GM23338 (cell line): ENCODE measurements at regions not wholly inside any gene's neighbourhood (a gene's known extent, or its start where the extent isn't known, plus 50 kb on each side); places are given as distances from the start of the nearest gene placed in this dataset.
A peak's percentile ranks its signal among the peaks of the same experiment; 100 is the strongest.

Experiments used
- ATAC-seq: fragments of 200-7000 bp; cut with Tn5 transposase; 3 replicates; pipeline ENCODE4 v1.9.1; 2020
- DNase-seq: peaks from one replicate; pipeline ENCODE4 v3.0.0-alpha.2; 2015; ENCODE audit warnings: low spot score
- H2AFZ ChIP-seq: fragments of 200-600 bp; sonication (generic); 2 replicates; pipeline ENCODE4 v1.8.0; 2016; ENCODE audit warnings: antibody characterized with exemption, mild to moderate bottlenecking, moderate library complexity
- H3F3A ChIP-seq: fragments of 200-600 bp; sonication (generic); replicated peaks from 2 replicates; pipeline ENCODE4 v1.8.0; 2017; ENCODE audit warnings: antibody characterized with exemption, mixed run types, low read depth
- H3K27ac ChIP-seq: fragments of 200-600 bp; sonication (generic); 2 replicates; pipeline ENCODE4 v1.6.1; 2016; ENCODE audit warnings: low read depth
- H3K27me3 ChIP-seq: fragments of 200-600 bp; sonication (generic); 2 replicates; pipeline ENCODE4 v1.8.0; 2016; ENCODE audit warnings: mild to moderate bottlenecking, mixed run types, moderate library complexity; ENCODE audit not compliant: insufficient read depth
- H3K36me3 ChIP-seq: fragments of 200-600 bp; sonication (generic); 2 replicates; pipeline ENCODE4 v1.8.0; 2016; ENCODE audit warnings: mild to moderate bottlenecking; ENCODE audit not compliant: insufficient read depth
- H3K4me1 ChIP-seq: fragments of 200-600 bp; sonication (generic); 2 replicates; pipeline ENCODE4 v1.8.0; 2016; ENCODE audit warnings: mild to moderate bottlenecking, moderate library complexity; ENCODE audit not compliant: insufficient read depth
- H3K4me2 ChIP-seq: fragments of 200-600 bp; sonication (generic); 2 replicates; pipeline ENCODE4 v1.7.1; 2017; ENCODE audit warnings: mixed run types
- H3K4me3 ChIP-seq: fragments of 200-600 bp; sonication (generic); 2 replicates; pipeline ENCODE4 v1.6.1; 2016; ENCODE audit warnings: mixed run types
- H3K79me2 ChIP-seq: fragments of 200-600 bp; sonication (generic); replicated peaks from 2 replicates; pipeline ENCODE4 v1.8.0; 2017; ENCODE audit warnings: mild to moderate bottlenecking; ENCODE audit not compliant: insufficient read depth
- H3K9me2 ChIP-seq: fragments of 200-600 bp; sonication (generic); 2 replicates; pipeline ENCODE4 v1.8.0; 2017; ENCODE audit not compliant: insufficient read depth
- H4K20me1 ChIP-seq: fragments of 200-600 bp; sonication (generic); replicated peaks from 2 replicates; pipeline ENCODE4 v1.8.0; 2017; ENCODE audit warnings: mild to moderate bottlenecking; ENCODE audit not compliant: insufficient read depth
- H3K27ac Mint-ChIP-seq: 2 replicates; pipeline ENCODE4 v1.8.0; 2020; ENCODE audit warnings: inconsistent platforms, mild to moderate bottlenecking, moderate library complexity, mixed read lengths
- H3K27me3 Mint-ChIP-seq: 3 replicates; pipeline ENCODE4 v1.8.0; 2022; ENCODE audit warnings: low read depth, mild to moderate bottlenecking, moderate library complexity, mixed read lengths, inconsistent platforms; ENCODE audit not compliant: insufficient read depth, poor library complexity
- H3K36me3 Mint-ChIP-seq: 3 replicates; pipeline ENCODE4 v1.8.0; 2021; ENCODE audit warnings: low read depth, mild to moderate bottlenecking, inconsistent platforms, moderate library complexity, mixed read lengths
- H3K4me1 Mint-ChIP-seq: 3 replicates; pipeline ENCODE4 v1.8.0; 2020; ENCODE audit warnings: mild to moderate bottlenecking, inconsistent platforms, mixed read lengths
- H3K4me3 Mint-ChIP-seq: 3 replicates; pipeline ENCODE4 v1.8.0; 2021; ENCODE audit warnings: moderate library complexity, mild to moderate bottlenecking, inconsistent platforms, mixed read lengths
- H3K9me3 Mint-ChIP-seq: 3 replicates; pipeline ENCODE4 v1.8.0; 2020; ENCODE audit warnings: moderate library complexity, mild to moderate bottlenecking, inconsistent platforms, mixed read lengths
- CREB1 ChIP-seq: fragments of 250-450 bp; sonication (Bioruptor Pico); IDR thresholded peaks from 2 replicates; pipeline ENCODE4 v1.5.0; 2020; ENCODE audit warnings: low read depth, mild to moderate bottlenecking, moderate library complexity
- EZH2 ChIP-seq: fragments of 200-600 bp; sonication (generic); IDR thresholded peaks from one replicate; pipeline ENCODE4 v1.8.0; 2017; ENCODE audit warnings: antibody characterized with exemption, mild to moderate bottlenecking, low read depth; ENCODE audit not compliant: unreplicated experiment
- EZH2phosphoT487 ChIP-seq: fragments of 200-600 bp; sonication (generic); IDR thresholded peaks from one replicate; pipeline ENCODE4 v1.8.1; 2018; ENCODE audit warnings: antibody characterized with exemption; ENCODE audit not compliant: unreplicated experiment
- JUNB ChIP-seq: IDR thresholded peaks from one replicate; pipeline ENCODE4 v1.6.1; 2016; ENCODE audit warnings: antibody characterized with exemption; ENCODE audit not compliant: unreplicated experiment
- NANOG ChIP-seq: IDR thresholded peaks from 2 replicates; pipeline ENCODE4 v1.6.1; 2016; ENCODE audit warnings: antibody characterized with exemption, borderline replicate concordance
- POLR2AphosphoS5 ChIP-seq: IDR thresholded peaks from 2 replicates; pipeline ENCODE4 v1.6.1; 2016; ENCODE audit warnings: antibody characterized with exemption, low read depth
- REST ChIP-seq: IDR thresholded peaks from one replicate; pipeline ENCODE4 v1.6.1; 2018; ENCODE audit warnings: antibody characterized with exemption; ENCODE audit not compliant: unreplicated experiment
- STAT1 ChIP-seq: IDR thresholded peaks from one replicate; pipeline ENCODE4 v1.6.1; 2016; ENCODE audit warnings: antibody characterized with exemption; ENCODE audit not compliant: unreplicated experiment
- ZNF114 ChIP-seq: fragments of 250-450 bp; sonication (Bioruptor Pico); IDR thresholded peaks from 2 replicates; pipeline ENCODE4 v1.5.0; 2020; ENCODE audit warnings: mild to moderate bottlenecking, moderate library complexity
- ZNF331 ChIP-seq: fragments of 250-450 bp; sonication (Bioruptor Pico); IDR thresholded peaks from 2 replicates; pipeline ENCODE4 v1.5.0; 2020; ENCODE audit warnings: low read depth, mild to moderate bottlenecking, moderate library complexity
- TF ChIP-seq, protein P1 (sequence below), 2 experiments: fragments of 200-600 bp in 1 of 2; sonication (generic) in 1 of 2; conservative IDR thresholded peaks; 2 replicates each; pipeline versions ENCODE4 v1.5.1 to v1.6.1; 2016 to 2017; ENCODE audit warnings: antibody characterized with exemption in 2 of 2, low read depth in 2 of 2, mild to moderate bottlenecking in 2 of 2, moderate library complexity in 1 of 2
- TF ChIP-seq, protein P2 (sequence below): IDR thresholded peaks from 2 replicates; pipeline ENCODE4 v1.6.1; 2016; ENCODE audit warnings: antibody characterized with exemption

DNA sequence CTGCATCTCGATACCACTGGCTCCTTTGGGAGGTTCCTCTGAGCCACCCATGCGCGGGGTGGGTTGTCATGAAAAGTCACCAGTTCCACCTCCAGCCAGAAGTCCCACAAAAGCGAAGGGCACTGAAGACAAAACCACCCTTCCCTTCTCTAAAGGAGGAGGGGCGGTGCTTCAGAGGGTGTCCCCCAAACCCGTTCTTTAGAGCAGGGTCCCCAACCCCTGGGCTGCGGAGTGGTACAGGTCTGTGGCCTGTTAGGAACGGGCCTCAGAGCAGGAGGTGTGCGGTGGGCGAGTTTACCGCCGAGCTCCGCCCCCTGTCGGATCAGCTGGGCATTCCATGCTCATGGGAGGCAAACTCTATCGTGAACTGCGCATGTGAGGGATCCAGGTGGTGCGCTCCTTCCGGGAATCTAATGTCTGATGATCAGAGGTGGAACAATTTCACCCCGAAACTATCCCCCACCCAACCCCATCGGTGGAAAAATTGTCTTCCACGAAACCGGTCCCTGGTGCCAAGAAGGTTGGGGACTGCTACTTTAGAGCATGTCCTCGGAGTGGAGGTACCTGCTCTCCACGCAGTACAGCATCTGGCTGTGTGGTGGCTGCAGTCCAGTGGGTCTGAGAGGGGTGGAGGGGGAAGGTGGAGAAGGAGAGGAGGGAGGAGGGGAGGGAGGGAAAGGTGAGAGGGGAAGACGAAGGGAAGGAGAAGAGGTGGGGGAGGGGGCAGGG is 72.9 kb upstream of the SEPTIN5 start:
- Mint-ChIP-seq H3K27me3 (peaks cover 4% of the 10 kb centered on the region), H3K27ac (no peak overlapping the region), H3K4me3 (peak overlapping the region; percentile 58; the same call in 2 of the 3 replicates), H3K36me3 (peaks cover 1% of the 10 kb centered on the region; the same call in 2 of the 3 replicates), H3K4me1 (peaks cover 15% of the 10 kb centered on the region), H3K9me3 (no peaks in the 10 kb centered on the region)
- peak overlapping the region; percentile 74 for H3K4me2 ChIP-seq
- H3K36me3 ChIP-seq, result no peaks in the 10 kb centered on the region
- H3K79me2 ChIP-seq, result no peaks in the 10 kb centered on the region
- H3K27ac ChIP-seq, result no peak overlapping the region
- no peaks in the 10 kb centered on the region for H3F3A ChIP-seq
- no peaks in the 10 kb centered on the region; the same call in 1 of the 2 replicates for H3K4me1 ChIP-seq
- peak overlapping the region; percentile 49 for H3K4me3 ChIP-seq
- TF ChIP-seq, protein P1, sequence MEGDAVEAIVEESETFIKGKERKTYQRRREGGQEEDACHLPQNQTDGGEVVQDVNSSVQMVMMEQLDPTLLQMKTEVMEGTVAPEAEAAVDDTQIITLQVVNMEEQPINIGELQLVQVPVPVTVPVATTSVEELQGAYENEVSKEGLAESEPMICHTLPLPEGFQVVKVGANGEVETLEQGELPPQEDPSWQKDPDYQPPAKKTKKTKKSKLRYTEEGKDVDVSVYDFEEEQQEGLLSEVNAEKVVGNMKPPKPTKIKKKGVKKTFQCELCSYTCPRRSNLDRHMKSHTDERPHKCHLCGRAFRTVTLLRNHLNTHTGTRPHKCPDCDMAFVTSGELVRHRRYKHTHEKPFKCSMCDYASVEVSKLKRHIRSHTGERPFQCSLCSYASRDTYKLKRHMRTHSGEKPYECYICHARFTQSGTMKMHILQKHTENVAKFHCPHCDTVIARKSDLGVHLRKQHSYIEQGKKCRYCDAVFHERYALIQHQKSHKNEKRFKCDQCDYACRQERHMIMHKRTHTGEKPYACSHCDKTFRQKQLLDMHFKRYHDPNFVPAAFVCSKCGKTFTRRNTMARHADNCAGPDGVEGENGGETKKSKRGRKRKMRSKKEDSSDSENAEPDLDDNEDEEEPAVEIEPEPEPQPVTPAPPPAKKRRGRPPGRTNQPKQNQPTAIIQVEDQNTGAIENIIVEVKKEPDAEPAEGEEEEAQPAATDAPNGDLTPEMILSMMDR (conservative IDR thresholded peaks at IDR 0.05; ENCODE audit: low read depth in 2 of 2), result peak; percentile 68 to 69
- TF ChIP-seq ZNF331 (CRISPR knock-in tag), result no peak
- H3K27me3 ChIP-seq, result no peaks in the 10 kb centered on the region
- peak; percentile 91 for DNase-seq
- peak overlapping the region; percentile 97 for H2AFZ ChIP-seq
- no peaks in the 10 kb centered on the region for H4K20me1 ChIP-seq
- ATAC-seq, result peak; percentile 95
- H3K9me2 ChIP-seq, result no peaks in the 10 kb centered on the region

GRCh38 chr22:19641983-19642451 is 72.3 kb upstream of the SEPTIN5 start:
- DNase-seq (no peak), ATAC-seq (no peak)
- H3K27me3 ChIP-seq, result no peaks in the 10 kb centered on the region
- no peaks in the 10 kb centered on the region for H4K20me1 ChIP-seq
- no peaks in the 10 kb centered on the region for H3K36me3 ChIP-seq
- Mint-ChIP-seq H3K27ac (no peak overlapping the region), H3K36me3 (peaks cover 7% of the 10 kb centered on the region), H3K4me3 (peak overlapping the region; percentile 58; the same call in 1 of the 3 replicates), H3K9me3 (peaks cover 6% of the 10 kb centered on the region), H3K4me1 (peaks cover 15% of the 10 kb centered on the region), H3K27me3 (peaks cover 4% of the 10 kb centered on the region)
- H3K4me2 ChIP-seq, result no peak overlapping the region; the same call in 1 of the 2 replicates
- no peaks in the 10 kb centered on the region for H3F3A ChIP-seq
- no peaks in the 10 kb centered on the region for H3K9me2 ChIP-seq
- H3K27ac ChIP-seq, result no peak overlapping the region
- no peaks in the 10 kb centered on the region for H3K79me2 ChIP-seq
- H2AFZ ChIP-seq, result 0 out of 2 replicates have a peak overlapping the region, but pooled peaks have one; percentile 94
- H3K4me1 ChIP-seq, result no peaks in the 10 kb centered on the region; the same call in 1 of the 2 replicates
- H3K4me3 ChIP-seq, result no peak overlapping the region; the same call in 1 of the 2 replicates
- no peak for TF ChIP-seq ZNF331 (CRISPR knock-in tag)
- TF ChIP-seq NANOG, result no peak
- TF ChIP-seq EZH2, result no peak
- TF ChIP-seq, protein P1 (conservative IDR thresholded peaks at IDR 0.05; ENCODE audit: low read depth in 2 of 2), result no peak
- TF ChIP-seq CREB1 (CRISPR knock-in tag), result no peak
- no peak for TF ChIP-seq ZNF114
- TF ChIP-seq, protein P2, sequence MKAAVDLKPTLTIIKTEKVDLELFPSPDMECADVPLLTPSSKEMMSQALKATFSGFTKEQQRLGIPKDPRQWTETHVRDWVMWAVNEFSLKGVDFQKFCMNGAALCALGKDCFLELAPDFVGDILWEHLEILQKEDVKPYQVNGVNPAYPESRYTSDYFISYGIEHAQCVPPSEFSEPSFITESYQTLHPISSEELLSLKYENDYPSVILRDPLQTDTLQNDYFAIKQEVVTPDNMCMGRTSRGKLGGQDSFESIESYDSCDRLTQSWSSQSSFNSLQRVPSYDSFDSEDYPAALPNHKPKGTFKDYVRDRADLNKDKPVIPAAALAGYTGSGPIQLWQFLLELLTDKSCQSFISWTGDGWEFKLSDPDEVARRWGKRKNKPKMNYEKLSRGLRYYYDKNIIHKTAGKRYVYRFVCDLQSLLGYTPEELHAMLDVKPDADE, result no peak
- TF ChIP-seq JUNB, result no peak
- TF ChIP-seq STAT1, result no peak
- no peak for TF ChIP-seq REST
- no peak for TF ChIP-seq EZH2phosphoT487
- TF ChIP-seq POLR2AphosphoS5, result no peak
